ENCODE measurements at regions not wholly inside any gene's neighbourhood (a gene's known extent, or its start where the extent isn't known, plus 50 kb on each side); places are given as distances from the start of the nearest gene placed in this dataset.

- H3K27ac ChIP-seq (ENCODE audit: low read depth, low read length), result no peak overlapping the region
- no peak overlapping the region for H3K4me3 ChIP-seq (ENCODE audit: low read depth, low read length)
- no peaks in the 10 kb centered on the region for H3K9me3 ChIP-seq (ENCODE audit: control insufficient read depth, insufficient read depth, low read length)
- no peaks in the 10 kb centered on the region for H3K27me3 ChIP-seq (ENCODE audit: control insufficient read depth, insufficient read depth, low read length)
- H3K9ac ChIP-seq (ENCODE audit: low read depth, low read length), result no peak overlapping the region
- peaks cover 5% of the 10 kb centered on the region; the same call in 1 of the 2 replicates for H3K4me1 ChIP-seq (ENCODE audit: control insufficient read depth, insufficient read depth, low read length)
- H3K36me3 ChIP-seq (ENCODE audit: control insufficient read depth, insufficient read depth, low read length), result no peaks in the 10 kb centered on the region
Measured at GRCh38 chr1:101152633-101153032, 84.2 kb upstream of the S1PR1 start.

- H3K36me3 ChIP-seq (ENCODE audit: control insufficient read depth, insufficient read depth, low read length), result no peaks in the 10 kb centered on the region
- no peak overlapping the region for H3K27ac ChIP-seq (ENCODE audit: low read depth, low read length)
- H3K4me1 ChIP-seq (ENCODE audit: control insufficient read depth, insufficient read depth, low read length), result peaks cover 5% of the 10 kb centered on the region; the same call in 1 of the 2 replicates
- H3K9ac ChIP-seq (ENCODE audit: low read depth, low read length), result no peak overlapping the region
- H3K4me3 ChIP-seq (ENCODE audit: low read depth, low read length), result no peak overlapping the region
- no peaks in the 10 kb centered on the region for H3K9me3 ChIP-seq (ENCODE audit: control insufficient read depth, insufficient read depth, low read length)
- H3K27me3 ChIP-seq (ENCODE audit: control insufficient read depth, insufficient read depth, low read length), result no peaks in the 10 kb centered on the region
Measured at GRCh38 chr1:101151286-101151685, 85.5 kb upstream of the S1PR1 start.

GRCh38 chr1:101150670-101151069, 86.1 kb upstream of the S1PR1 start:
- H3K27ac ChIP-seq (ENCODE audit: low read depth, low read length), result no peak overlapping the region
- H3K27me3 ChIP-seq (ENCODE audit: control insufficient read depth, insufficient read depth, low read length), result no peaks in the 10 kb centered on the region

GRCh38 chr1:101150266-101150665, 86.6 kb upstream of the S1PR1 start:
- no peaks in the 10 kb centered on the region for H3K27me3 ChIP-seq (ENCODE audit: control insufficient read depth, insufficient read depth, low read length)
- H3K4me3 ChIP-seq (ENCODE audit: low read depth, low read length), result no peak overlapping the region
- peaks cover 5% of the 10 kb centered on the region; the same call in 1 of the 2 replicates for H3K4me1 ChIP-seq (ENCODE audit: control insufficient read depth, insufficient read depth, low read length)
- no peaks in the 10 kb centered on the region for H3K36me3 ChIP-seq (ENCODE audit: control insufficient read depth, insufficient read depth, low read length)
- H3K9me3 ChIP-seq (ENCODE audit: control insufficient read depth, insufficient read depth, low read length), result no peaks in the 10 kb centered on the region
- H3K27ac ChIP-seq (ENCODE audit: low read depth, low read length), result no peak overlapping the region
- no peak overlapping the region for H3K9ac ChIP-seq (ENCODE audit: low read depth, low read length)

More at GRCh38 chr1:101150670-101151069, 86.1 kb upstream of the S1PR1 start:
- H3K4me1 ChIP-seq (ENCODE audit: control insufficient read depth, insufficient read depth, low read length), result peaks cover 5% of the 10 kb centered on the region; the same call in 1 of the 2 replicates
- no peak overlapping the region for H3K4me3 ChIP-seq (ENCODE audit: low read depth, low read length)
- no peaks in the 10 kb centered on the region for H3K9me3 ChIP-seq (ENCODE audit: control insufficient read depth, insufficient read depth, low read length)
- no peaks in the 10 kb centered on the region for H3K36me3 ChIP-seq (ENCODE audit: control insufficient read depth, insufficient read depth, low read length)
- no peak overlapping the region for H3K9ac ChIP-seq (ENCODE audit: low read depth, low read length)

- Histone ChIP-seq H3K9me3 (ENCODE audit: control insufficient read depth, insufficient read depth, low read length) (no peaks in the 10 kb centered on the region), H3K36me3 (ENCODE audit: control insufficient read depth, insufficient read depth, low read length) (no peaks in the 10 kb centered on the region), H3K9ac (ENCODE audit: low read depth, low read length) (no peak overlapping the region), H3K27me3 (ENCODE audit: control insufficient read depth, insufficient read depth, low read length) (no peaks in the 10 kb centered on the region), H3K4me3 (ENCODE audit: low read depth, low read length) (no peak overlapping the region), H3K4me1 (ENCODE audit: control insufficient read depth, insufficient read depth, low read length) (peaks cover 5% of the 10 kb centered on the region; the same call in 1 of the 2 replicates), H3K27ac (ENCODE audit: low read depth, low read length) (no peak overlapping the region)
Measured at GRCh38 chr1:101148980-101149379, 87.8 kb upstream of the S1PR1 start.

- Histone ChIP-seq H3K27ac (ENCODE audit: low read depth, low read length) (no peak overlapping the region), H3K9ac (ENCODE audit: low read depth, low read length) (no peak overlapping the region), H3K27me3 (ENCODE audit: control insufficient read depth, insufficient read depth, low read length) (no peaks in the 10 kb centered on the region), H3K9me3 (ENCODE audit: control insufficient read depth, insufficient read depth, low read length) (no peaks in the 10 kb centered on the region), H3K4me3 (ENCODE audit: low read depth, low read length) (no peak overlapping the region), H3K36me3 (ENCODE audit: control insufficient read depth, insufficient read depth, low read length) (no peaks in the 10 kb centered on the region), H3K4me1 (ENCODE audit: control insufficient read depth, insufficient read depth, low read length) (peaks cover 5% of the 10 kb centered on the region; the same call in 1 of the 2 replicates)
Measured at GRCh38 chr1:101147381-101147780, 89.4 kb upstream of the S1PR1 start.

GRCh38 chr1:101145449-101145820, 91.4 kb upstream of the S1PR1 start:
- H3K27ac ChIP-seq (ENCODE audit: low read depth, low read length), result no peak overlapping the region
- no peak overlapping the region for H3K9ac ChIP-seq (ENCODE audit: low read depth, low read length)
- no peaks in the 10 kb centered on the region for H3K27me3 ChIP-seq (ENCODE audit: control insufficient read depth, insufficient read depth, low read length)
- no peaks in the 10 kb centered on the region for H3K36me3 ChIP-seq (ENCODE audit: control insufficient read depth, insufficient read depth, low read length)
- no peaks in the 10 kb centered on the region for H3K9me3 ChIP-seq (ENCODE audit: control insufficient read depth, insufficient read depth, low read length)
- H3K4me1 ChIP-seq (ENCODE audit: control insufficient read depth, insufficient read depth, low read length), result peaks cover 5% of the 10 kb centered on the region; the same call in 1 of the 2 replicates
- H3K4me3 ChIP-seq (ENCODE audit: low read depth, low read length), result no peak overlapping the region

- Histone ChIP-seq H3K9ac (ENCODE audit: low read depth, low read length) (no peak overlapping the region), H3K4me3 (ENCODE audit: low read depth, low read length) (no peak overlapping the region), H3K27me3 (ENCODE audit: control insufficient read depth, insufficient read depth, low read length) (no peaks in the 10 kb centered on the region), H3K27ac (ENCODE audit: low read depth, low read length) (no peak overlapping the region), H3K9me3 (ENCODE audit: control insufficient read depth, insufficient read depth, low read length) (no peaks in the 10 kb centered on the region), H3K4me1 (ENCODE audit: control insufficient read depth, insufficient read depth, low read length) (no peaks in the 10 kb centered on the region; the same call in 1 of the 2 replicates), H3K36me3 (ENCODE audit: control insufficient read depth, insufficient read depth, low read length) (no peaks in the 10 kb centered on the region)
Measured at GRCh38 chr1:101144671-101145448, 92.0 kb upstream of the S1PR1 start.

GRCh38 chr1:101142244-101142643, 94.6 kb upstream of the S1PR1 start:
- no peaks in the 10 kb centered on the region for H3K9me3 ChIP-seq (ENCODE audit: control insufficient read depth, insufficient read depth, low read length)
- H3K27me3 ChIP-seq (ENCODE audit: control insufficient read depth, insufficient read depth, low read length), result no peaks in the 10 kb centered on the region
- H3K4me3 ChIP-seq (ENCODE audit: low read depth, low read length), result no peak overlapping the region
- H3K4me1 ChIP-seq (ENCODE audit: control insufficient read depth, insufficient read depth, low read length), result peaks cover 8% of the 10 kb centered on the region
- H3K9ac ChIP-seq (ENCODE audit: low read depth, low read length), result no peak overlapping the region
- H3K27ac ChIP-seq (ENCODE audit: low read depth, low read length), result no peak overlapping the region
- no peaks in the 10 kb centered on the region for H3K36me3 ChIP-seq (ENCODE audit: control insufficient read depth, insufficient read depth, low read length)

- no peak overlapping the region for H3K9ac ChIP-seq (ENCODE audit: low read depth, low read length)
- no peaks in the 10 kb centered on the region for H3K9me3 ChIP-seq (ENCODE audit: control insufficient read depth, insufficient read depth, low read length)
- no peak overlapping the region for H3K27ac ChIP-seq (ENCODE audit: low read depth, low read length)
- peaks cover 16% of the 10 kb centered on the region for H3K4me1 ChIP-seq (ENCODE audit: control insufficient read depth, insufficient read depth, low read length)
- no peaks in the 10 kb centered on the region for H3K27me3 ChIP-seq (ENCODE audit: control insufficient read depth, insufficient read depth, low read length)
- no peaks in the 10 kb centered on the region for H3K36me3 ChIP-seq (ENCODE audit: control insufficient read depth, insufficient read depth, low read length)
- H3K4me3 ChIP-seq (ENCODE audit: low read depth, low read length), result no peak overlapping the region
Measured at GRCh38 chr1:101141376-101141775, 95.4 kb upstream of the S1PR1 start.

GRCh38 chr1:101139821-101140718, 96.7 kb upstream of the S1PR1 start:
- Histone ChIP-seq H3K27me3 (ENCODE audit: control insufficient read depth, insufficient read depth, low read length) (no peaks in the 10 kb centered on the region), H3K36me3 (ENCODE audit: control insufficient read depth, insufficient read depth, low read length) (no peaks in the 10 kb centered on the region), H3K27ac (ENCODE audit: low read depth, low read length) (no peak overlapping the region), H3K4me3 (ENCODE audit: low read depth, low read length) (no peak overlapping the region), H3K9ac (ENCODE audit: low read depth, low read length) (no peak overlapping the region), H3K9me3 (ENCODE audit: control insufficient read depth, insufficient read depth, low read length) (no peaks in the 10 kb centered on the region), H3K4me1 (ENCODE audit: control insufficient read depth, insufficient read depth, low read length) (peaks cover 19% of the 10 kb centered on the region)

Measured in HUES48 (cell line).